ENCODE measurements at regions not wholly inside any gene's neighbourhood (a gene's known extent, or its start where the extent isn't known, plus 50 kb on each side); places are given as distances from the start of the nearest gene placed in this dataset.

- DNase-seq (ENCODE audit: low read depth in 2 of 2), result no peak
These were observed 121.6 kb downstream of the NCOR2 start for GRCh38 chr12:124445826-124446225.

GRCh38 chr12:124445121-124445718, 122.2 kb downstream of the NCOR2 start:
- no peak for DNase-seq (ENCODE audit: low read depth in 2 of 2)

GRCh38 chr12:124443931-124444712, 123.3 kb downstream of the NCOR2 start:
- no peak for DNase-seq (ENCODE audit: low read depth in 2 of 2)

- DNase-seq (ENCODE audit: low read depth in 2 of 2), result no peak
These were observed 124.5 kb downstream of the NCOR2 start for GRCh38 chr12:124442772-124443445.

GRCh38 chr12:124442281-124442680, 125.1 kb downstream of the NCOR2 start:
- no peak for DNase-seq (ENCODE audit: low read depth in 2 of 2)

GRCh38 chr12:124441443-124442194, 125.8 kb downstream of the NCOR2 start:
- DNase-seq (ENCODE audit: low read depth in 2 of 2), result peak; percentile 84 to 85

GRCh38 chr12:124440841-124441381, 126.5 kb downstream of the NCOR2 start:
- DNase-seq (ENCODE audit: low read depth in 2 of 2), result no peak

- no peak for DNase-seq (ENCODE audit: low read depth in 2 of 2)
These were observed 127.3 kb downstream of the NCOR2 start for GRCh38 chr12:124440031-124440626.

GRCh38 chr12:124438437-124439056, 128.9 kb downstream of the NCOR2 start:
- DNase-seq (ENCODE audit: low read depth in 2 of 2), result no peak

GRCh38 chr12:124437617-124438436, 129.6 kb downstream of the NCOR2 start:
- DNase-seq (ENCODE audit: low read depth in 2 of 2), result no peak

GRCh38 chr12:124437121-124437520, 130.3 kb downstream of the NCOR2 start:
- no peak for DNase-seq (ENCODE audit: low read depth in 2 of 2)

GRCh38 chr12:124436366-124436765, 131.0 kb downstream of the NCOR2 start:
- DNase-seq (ENCODE audit: low read depth in 2 of 2), result no peak

- DNase-seq (ENCODE audit: low read depth in 2 of 2), result no peak
These were observed 131.5 kb downstream of the NCOR2 start for GRCh38 chr12:124435806-124436345.

- no peak for DNase-seq (ENCODE audit: low read depth in 2 of 2)
These were observed 132.2 kb downstream of the NCOR2 start for GRCh38 chr12:124434951-124435805.

- no peak for DNase-seq (ENCODE audit: low read depth in 2 of 2)
These were observed 133.1 kb downstream of the NCOR2 start for GRCh38 chr12:124434354-124434753.

GRCh38 chr12:124433879-124434278, 133.5 kb downstream of the NCOR2 start:
- DNase-seq (ENCODE audit: low read depth in 2 of 2), result no peak

GRCh38 chr12:124433147-124433874, 134.1 kb downstream of the NCOR2 start:
- DNase-seq (ENCODE audit: low read depth in 2 of 2), result no peak

GRCh38 chr12:124432376-124432775, 135.0 kb downstream of the NCOR2 start:
- no peak for DNase-seq (ENCODE audit: low read depth in 2 of 2)
